ENCODE measurements at regions not wholly inside any gene's neighbourhood (a gene's known extent, or its start where the extent isn't known, plus 50 kb on each side); places are given as distances from the start of the nearest gene placed in this dataset.

- no peak for TF ChIP-seq CTCF (IDR thresholded peaks at IDR 0.05)
- no peak for TF ChIP-seq POLR2A (IDR thresholded peaks at IDR 0.05)
- no peak for TF ChIP-seq EP300 (IDR thresholded peaks at IDR 0.05)
Measured at GRCh38 chr22:48258064-48258701, 1495.7 kb downstream of the TBC1D22A start.

All from tibial nerve (tissue), 4 donors.